Mammary epithelial cell (primary cell): ENCODE measurements at regions not wholly inside any gene's neighbourhood (a gene's known extent, or its start where the extent isn't known, plus 50 kb on each side); places are given as distances from the start of the nearest gene placed in this dataset.

ENCODE experiments used
- CTCF ChIP-seq, 2 donors: IDR thresholded peaks in 1 of 2; conservative IDR thresholded peaks in 1 of 2; 2 replicates each; pipeline ENCODE4 v1.5.1; 2011 to 2012; ENCODE audit warnings: inconsistent platforms in 2 of 2, low read length in 2 of 2, mild to moderate bottlenecking in 2 of 2, control low read depth in 1 of 2, low read depth in 1 of 2; ENCODE audit not compliant: insufficient read depth in 1 of 2; ENCODE audit errors: extremely low read depth in 1 of 2
- EZH2 ChIP-seq: IDR thresholded peaks from 2 replicates; pipeline ENCODE4 v1.6.1; 2012; ENCODE audit warnings: low read length, inconsistent platforms, borderline replicate concordance

GRCh38 chr5:159458217-159458711 lies 128.0 kb upstream of the IL12B start:
- TF ChIP-seq CTCF (conservative IDR thresholded peaks at IDR 0.05 in 1 of 2, IDR thresholded peaks at IDR 0.05 in 1 of 2; ENCODE audit: extremely low read depth in 1 of 2, insufficient read depth in 1 of 2, low read depth in 1 of 2, low read length in 2 of 2) (no peak), EZH2 (no peak)
